ENCODE measurements at regions not wholly inside any gene's neighbourhood (a gene's known extent, or its start where the extent isn't known, plus 50 kb on each side); places are given as distances from the start of the nearest gene placed in this dataset.

- Histone ChIP-seq H3K27ac (ENCODE audit: low read length) (no peak overlapping the region), H3K36me3 (ENCODE audit: insufficient read depth, low read length) (no peaks in the 10 kb centered on the region), H3F3A (ENCODE audit: insufficient read depth, low read length, poor library complexity, severe bottlenecking) (no peaks in the 10 kb centered on the region), H3K9ac (ENCODE audit: low read length) (no peak overlapping the region), H3K9me3 (ENCODE audit: low read length) (no peaks in the 10 kb centered on the region), H3K79me2 (replicated peaks; ENCODE audit: insufficient read depth, low read length) (no peaks in the 10 kb centered on the region), H3K27me3 (ENCODE audit: insufficient read depth, low read depth, low read length) (no peaks in the 10 kb centered on the region), H3K4me2 (ENCODE audit: low read length) (no peak overlapping the region), H2AFZ (ENCODE audit: low read depth, low read length) (no peak overlapping the region), H3K4me3 (ENCODE audit: low read length) (no peak overlapping the region), H4K20me1 (ENCODE audit: insufficient read depth) (no peaks in the 10 kb centered on the region), H3K9me2 (ENCODE audit: insufficient read depth, low read length) (no peaks in the 10 kb centered on the region)
- TF ChIP-seq TAF1 (IDR thresholded peaks at IDR 0.05; ENCODE audit: low read depth) = no peak
These were observed 302.9 kb upstream of the TCF21 start for GRCh38 chr6:133585978-133586377.

- Histone ChIP-seq H3K4me3 (ENCODE audit: low read length) (no peak overlapping the region), H3K27ac (ENCODE audit: low read length) (no peak overlapping the region), H3K9ac (ENCODE audit: low read length) (no peak overlapping the region), H3K27me3 (ENCODE audit: insufficient read depth, low read depth, low read length) (no peaks in the 10 kb centered on the region), H3F3A (ENCODE audit: insufficient read depth, low read length, poor library complexity, severe bottlenecking) (no peaks in the 10 kb centered on the region), H4K20me1 (ENCODE audit: insufficient read depth) (no peaks in the 10 kb centered on the region), H2AFZ (ENCODE audit: low read depth, low read length) (no peak overlapping the region), H3K9me2 (ENCODE audit: insufficient read depth, low read length) (no peaks in the 10 kb centered on the region), H3K79me2 (replicated peaks; ENCODE audit: insufficient read depth, low read length) (no peaks in the 10 kb centered on the region), H3K4me2 (ENCODE audit: low read length) (no peak overlapping the region), H3K9me3 (ENCODE audit: low read length) (no peaks in the 10 kb centered on the region), H3K36me3 (ENCODE audit: insufficient read depth, low read length) (no peaks in the 10 kb centered on the region)
- no peak for TF ChIP-seq SMC3 (conservative IDR thresholded peaks at IDR 0.05; ENCODE audit: poor library complexity)
These were observed 301.3 kb upstream of the TCF21 start for GRCh38 chr6:133587546-133588160.

- H4K20me1 ChIP-seq (ENCODE audit: insufficient read depth) = no peaks in the 10 kb centered on the region
- no peaks in the 10 kb centered on the region for H3F3A ChIP-seq (ENCODE audit: insufficient read depth, low read length, poor library complexity, severe bottlenecking)
- no peak for TF ChIP-seq EP300 (conservative IDR thresholded peaks at IDR 0.05; ENCODE audit: poor library complexity, severe bottlenecking)
- TF ChIP-seq POLR2AphosphoS5 (IDR thresholded peaks at IDR 0.05) = no peak
- TF ChIP-seq RAD21 (conservative IDR thresholded peaks at IDR 0.05) = no peak
- TF ChIP-seq, protein P1, sequence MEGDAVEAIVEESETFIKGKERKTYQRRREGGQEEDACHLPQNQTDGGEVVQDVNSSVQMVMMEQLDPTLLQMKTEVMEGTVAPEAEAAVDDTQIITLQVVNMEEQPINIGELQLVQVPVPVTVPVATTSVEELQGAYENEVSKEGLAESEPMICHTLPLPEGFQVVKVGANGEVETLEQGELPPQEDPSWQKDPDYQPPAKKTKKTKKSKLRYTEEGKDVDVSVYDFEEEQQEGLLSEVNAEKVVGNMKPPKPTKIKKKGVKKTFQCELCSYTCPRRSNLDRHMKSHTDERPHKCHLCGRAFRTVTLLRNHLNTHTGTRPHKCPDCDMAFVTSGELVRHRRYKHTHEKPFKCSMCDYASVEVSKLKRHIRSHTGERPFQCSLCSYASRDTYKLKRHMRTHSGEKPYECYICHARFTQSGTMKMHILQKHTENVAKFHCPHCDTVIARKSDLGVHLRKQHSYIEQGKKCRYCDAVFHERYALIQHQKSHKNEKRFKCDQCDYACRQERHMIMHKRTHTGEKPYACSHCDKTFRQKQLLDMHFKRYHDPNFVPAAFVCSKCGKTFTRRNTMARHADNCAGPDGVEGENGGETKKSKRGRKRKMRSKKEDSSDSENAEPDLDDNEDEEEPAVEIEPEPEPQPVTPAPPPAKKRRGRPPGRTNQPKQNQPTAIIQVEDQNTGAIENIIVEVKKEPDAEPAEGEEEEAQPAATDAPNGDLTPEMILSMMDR (IDR thresholded peaks at IDR 0.05; ENCODE audit: poor library complexity, severe bottlenecking) = no peak
- TF ChIP-seq, protein P2, sequence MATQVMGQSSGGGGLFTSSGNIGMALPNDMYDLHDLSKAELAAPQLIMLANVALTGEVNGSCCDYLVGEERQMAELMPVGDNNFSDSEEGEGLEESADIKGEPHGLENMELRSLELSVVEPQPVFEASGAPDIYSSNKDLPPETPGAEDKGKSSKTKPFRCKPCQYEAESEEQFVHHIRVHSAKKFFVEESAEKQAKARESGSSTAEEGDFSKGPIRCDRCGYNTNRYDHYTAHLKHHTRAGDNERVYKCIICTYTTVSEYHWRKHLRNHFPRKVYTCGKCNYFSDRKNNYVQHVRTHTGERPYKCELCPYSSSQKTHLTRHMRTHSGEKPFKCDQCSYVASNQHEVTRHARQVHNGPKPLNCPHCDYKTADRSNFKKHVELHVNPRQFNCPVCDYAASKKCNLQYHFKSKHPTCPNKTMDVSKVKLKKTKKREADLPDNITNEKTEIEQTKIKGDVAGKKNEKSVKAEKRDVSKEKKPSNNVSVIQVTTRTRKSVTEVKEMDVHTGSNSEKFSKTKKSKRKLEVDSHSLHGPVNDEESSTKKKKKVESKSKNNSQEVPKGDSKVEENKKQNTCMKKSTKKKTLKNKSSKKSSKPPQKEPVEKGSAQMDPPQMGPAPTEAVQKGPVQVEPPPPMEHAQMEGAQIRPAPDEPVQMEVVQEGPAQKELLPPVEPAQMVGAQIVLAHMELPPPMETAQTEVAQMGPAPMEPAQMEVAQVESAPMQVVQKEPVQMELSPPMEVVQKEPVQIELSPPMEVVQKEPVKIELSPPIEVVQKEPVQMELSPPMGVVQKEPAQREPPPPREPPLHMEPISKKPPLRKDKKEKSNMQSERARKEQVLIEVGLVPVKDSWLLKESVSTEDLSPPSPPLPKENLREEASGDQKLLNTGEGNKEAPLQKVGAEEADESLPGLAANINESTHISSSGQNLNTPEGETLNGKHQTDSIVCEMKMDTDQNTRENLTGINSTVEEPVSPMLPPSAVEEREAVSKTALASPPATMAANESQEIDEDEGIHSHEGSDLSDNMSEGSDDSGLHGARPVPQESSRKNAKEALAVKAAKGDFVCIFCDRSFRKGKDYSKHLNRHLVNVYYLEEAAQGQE (IDR thresholded peaks at IDR 0.05; ENCODE audit: borderline replicate concordance) = no peak
- TF ChIP-seq SMC3 (conservative IDR thresholded peaks at IDR 0.05; ENCODE audit: poor library complexity) = no peak
- TF ChIP-seq MXI1 (conservative IDR thresholded peaks at IDR 0.05; ENCODE audit: poor library complexity, severe bottlenecking) = no peak
- TF ChIP-seq TAF1 (IDR thresholded peaks at IDR 0.05; ENCODE audit: low read depth) = no peak
- TF ChIP-seq EZH2 (IDR thresholded peaks at IDR 0.05; ENCODE audit: borderline replicate concordance, insufficient read depth, low read length, poor library complexity, severe bottlenecking) = no peak
- no peaks in the 10 kb centered on the region for H3K9me2 ChIP-seq (ENCODE audit: insufficient read depth, low read length)
- no peak overlapping the region for H3K9ac ChIP-seq (ENCODE audit: low read length)
- no peaks in the 10 kb centered on the region for H3K79me2 ChIP-seq (replicated peaks; ENCODE audit: insufficient read depth, low read length)
- H2AFZ ChIP-seq (ENCODE audit: low read depth, low read length) = no peak overlapping the region
- H3K27me3 ChIP-seq (ENCODE audit: insufficient read depth, low read depth, low read length) = no peaks in the 10 kb centered on the region
- no peak overlapping the region for H3K27ac ChIP-seq (ENCODE audit: low read length)
- no peaks in the 10 kb centered on the region for H3K36me3 ChIP-seq (ENCODE audit: insufficient read depth, low read length)
- H3K4me2 ChIP-seq (ENCODE audit: low read length) = no peak overlapping the region
- no peak overlapping the region for H3K4me3 ChIP-seq (ENCODE audit: low read length)
- H3K9me3 ChIP-seq (ENCODE audit: low read length) = no peaks in the 10 kb centered on the region
These were observed 298.7 kb upstream of the TCF21 start for GRCh38 chr6:133590196-133590595.

All from neural cell (in vitro differentiated cells).